HL-60 (cell line): ENCODE measurements at regions not wholly inside any gene's neighbourhood (a gene's known extent, or its start where the extent isn't known, plus 50 kb on each side); places are given as distances from the start of the nearest gene placed in this dataset.

Experiments
- DNase-seq, 2 experiments: peaks; one replicate each; pipeline ENCODE4 v3.0.0-alpha.2; 2010 to 2020; ENCODE audit warnings: low read depth in 1 of 2, low spot score in 1 of 2
- H3K27ac ChIP-seq: fragments of 250-450 bp; sonication (Bioruptor Pico); replicated peaks from 2 replicates; pipeline ENCODE4 v1.5.1; 2020; ENCODE audit warnings: mild to moderate bottlenecking, moderate library complexity
- H3K27me3 ChIP-seq: fragments of 250-450 bp; sonication (Bioruptor Pico); 2 replicates; pipeline ENCODE4 v1.5.1; 2021; ENCODE audit warnings: mild to moderate bottlenecking, moderate library complexity; ENCODE audit not compliant: insufficient read depth, poor library complexity, severe bottlenecking
- H3K4me3 ChIP-seq: replicated peaks from 2 replicates; pipeline ENCODE4 v1.5.1; 2011; ENCODE audit warnings: mild to moderate bottlenecking, control low read depth, low read length; ENCODE audit not compliant: insufficient read depth
- CTCF ChIP-seq: IDR thresholded peaks from one replicate; pipeline ENCODE4 v1.5.1; 2011; ENCODE audit warnings: low read length, control low read depth, inconsistent platforms; ENCODE audit not compliant: insufficient read depth
- GABPA ChIP-seq: IDR thresholded peaks from 2 replicates; pipeline ENCODE4 v1.6.1; 2012; ENCODE audit warnings: low read depth
- POLR2AphosphoS5 ChIP-seq: IDR thresholded peaks from 2 replicates; pipeline ENCODE4 v1.6.1; 2012; ENCODE audit warnings: low read depth
- SPI1 ChIP-seq: IDR thresholded peaks from 2 replicates; pipeline ENCODE4 v1.6.1; 2012; ENCODE audit warnings: low read depth, mild to moderate bottlenecking, borderline replicate concordance
- TF ChIP-seq, protein P1 (sequence below): IDR thresholded peaks from 2 replicates; pipeline ENCODE4 v1.6.1; 2012; ENCODE audit warnings: low read depth; ENCODE audit not compliant: insufficient replicate concordance

- H3K27me3 ChIP-seq, result no peaks in the 10 kb centered on the region
- no peak for TF ChIP-seq GABPA
- no peak for TF ChIP-seq SPI1
- TF ChIP-seq POLR2AphosphoS5, result no peak
- no peak for TF ChIP-seq CTCF
- TF ChIP-seq, protein P1, sequence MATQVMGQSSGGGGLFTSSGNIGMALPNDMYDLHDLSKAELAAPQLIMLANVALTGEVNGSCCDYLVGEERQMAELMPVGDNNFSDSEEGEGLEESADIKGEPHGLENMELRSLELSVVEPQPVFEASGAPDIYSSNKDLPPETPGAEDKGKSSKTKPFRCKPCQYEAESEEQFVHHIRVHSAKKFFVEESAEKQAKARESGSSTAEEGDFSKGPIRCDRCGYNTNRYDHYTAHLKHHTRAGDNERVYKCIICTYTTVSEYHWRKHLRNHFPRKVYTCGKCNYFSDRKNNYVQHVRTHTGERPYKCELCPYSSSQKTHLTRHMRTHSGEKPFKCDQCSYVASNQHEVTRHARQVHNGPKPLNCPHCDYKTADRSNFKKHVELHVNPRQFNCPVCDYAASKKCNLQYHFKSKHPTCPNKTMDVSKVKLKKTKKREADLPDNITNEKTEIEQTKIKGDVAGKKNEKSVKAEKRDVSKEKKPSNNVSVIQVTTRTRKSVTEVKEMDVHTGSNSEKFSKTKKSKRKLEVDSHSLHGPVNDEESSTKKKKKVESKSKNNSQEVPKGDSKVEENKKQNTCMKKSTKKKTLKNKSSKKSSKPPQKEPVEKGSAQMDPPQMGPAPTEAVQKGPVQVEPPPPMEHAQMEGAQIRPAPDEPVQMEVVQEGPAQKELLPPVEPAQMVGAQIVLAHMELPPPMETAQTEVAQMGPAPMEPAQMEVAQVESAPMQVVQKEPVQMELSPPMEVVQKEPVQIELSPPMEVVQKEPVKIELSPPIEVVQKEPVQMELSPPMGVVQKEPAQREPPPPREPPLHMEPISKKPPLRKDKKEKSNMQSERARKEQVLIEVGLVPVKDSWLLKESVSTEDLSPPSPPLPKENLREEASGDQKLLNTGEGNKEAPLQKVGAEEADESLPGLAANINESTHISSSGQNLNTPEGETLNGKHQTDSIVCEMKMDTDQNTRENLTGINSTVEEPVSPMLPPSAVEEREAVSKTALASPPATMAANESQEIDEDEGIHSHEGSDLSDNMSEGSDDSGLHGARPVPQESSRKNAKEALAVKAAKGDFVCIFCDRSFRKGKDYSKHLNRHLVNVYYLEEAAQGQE, result no peak
Measured at GRCh38 chr2:39925312-39925711, 146.3 kb upstream of the THUMPD2 start.

GRCh38 chr2:39923455-39923854, 144.4 kb upstream of the THUMPD2 start:
- Histone ChIP-seq H3K27ac (no peak overlapping the region), H3K4me3 (no peak overlapping the region), H3K27me3 (no peaks in the 10 kb centered on the region)
- TF ChIP-seq POLR2AphosphoS5 (no peak), CTCF (no peak), SPI1 (no peak), GABPA (no peak)
- TF ChIP-seq, protein P1, result no peak
- no peak for DNase-seq

More at GRCh38 chr2:39925312-39925711, 146.3 kb upstream of the THUMPD2 start:
- Histone ChIP-seq H3K27ac (no peak overlapping the region), H3K4me3 (no peak overlapping the region)
- DNase-seq, result no peak

- no peak for DNase-seq
- no peak overlapping the region for H3K27ac ChIP-seq
- TF ChIP-seq SPI1 (no peak), POLR2AphosphoS5 (no peak), GABPA (no peak), CTCF (no peak)
- TF ChIP-seq, protein P1, result no peak
Measured at GRCh38 chr2:39922679-39923405, 143.8 kb upstream of the THUMPD2 start.

More at GRCh38 chr2:39922679-39923405, 143.8 kb upstream of the THUMPD2 start:
- Histone ChIP-seq H3K27me3 (no peaks in the 10 kb centered on the region), H3K4me3 (no peak overlapping the region)
